Embryonic facial prominence (tissue), 1 donor: ENCODE measurements at regions not wholly inside any gene's neighbourhood (a gene's known extent, or its start where the extent isn't known, plus 50 kb on each side); places are given as distances from the start of the nearest gene placed in this dataset.

ENCODE experiments used
- DNase-seq: peaks from one replicate; pipeline ENCODE4 v3.0.0-alpha.2; 2016; ENCODE audit errors: extremely low spot score

DNA sequence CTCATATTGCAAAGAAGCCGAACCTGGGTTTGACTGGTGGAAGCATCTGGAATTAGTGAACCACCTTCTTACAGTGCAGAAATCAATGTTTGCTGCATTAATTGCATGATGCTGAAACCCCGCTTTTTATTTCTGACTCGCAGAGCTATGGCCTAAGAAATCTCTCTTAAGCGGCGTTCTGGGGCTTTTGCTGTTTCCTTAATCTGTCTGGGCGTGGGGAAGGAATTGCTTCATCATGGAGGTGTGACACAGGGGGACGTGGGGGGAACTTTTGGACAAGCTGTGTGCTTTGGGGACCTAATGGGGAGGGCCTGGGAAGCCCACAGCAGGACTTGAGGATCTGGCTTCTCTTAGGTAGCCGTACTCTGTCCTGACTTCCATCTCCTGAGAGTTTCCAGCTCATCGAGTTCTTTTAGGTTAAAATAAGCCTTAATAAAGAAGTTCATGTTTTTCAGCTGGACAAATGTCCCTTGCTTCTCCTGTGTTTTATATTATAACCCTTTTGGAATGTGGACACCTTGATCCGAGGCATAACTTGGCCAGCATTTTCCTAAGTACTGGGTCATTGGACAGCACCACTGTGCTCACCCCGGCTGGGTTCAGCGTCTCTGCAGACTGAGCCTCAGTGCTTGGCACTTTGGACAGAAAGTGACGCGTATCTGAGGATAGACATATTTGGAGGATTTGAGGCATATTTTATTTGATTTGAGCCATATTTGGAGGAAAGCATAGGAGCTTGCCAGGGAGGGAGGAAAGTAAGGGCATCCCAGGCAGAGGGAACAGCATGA, 192.1 kb upstream of the MYL2 start:
- no peak for DNase-seq

DNA sequence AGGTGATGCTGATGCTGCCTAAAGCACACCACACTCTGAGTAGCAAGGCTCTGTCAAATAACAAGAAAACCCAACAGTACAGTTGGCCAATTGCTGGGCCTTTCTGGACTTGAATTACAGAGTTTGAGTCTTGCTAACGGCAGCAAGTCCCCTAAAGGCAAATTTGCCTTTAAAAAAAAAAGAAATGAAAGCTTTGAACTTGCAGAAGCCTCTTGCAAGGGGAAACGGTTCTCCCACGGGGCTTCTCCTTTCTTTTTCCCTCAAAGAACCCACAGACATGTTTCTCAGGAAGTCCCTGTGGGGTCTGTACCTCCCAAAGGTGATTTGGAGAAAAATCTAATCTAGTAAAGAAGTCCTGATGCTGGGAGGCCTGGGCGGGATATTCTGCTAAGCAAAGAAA, 191.3 kb upstream of the MYL2 start:
- DNase-seq, result no peak

GRCh38 chr12:111110556-111110955, 190.2 kb upstream of the MYL2 start:
- DNase-seq, result no peak

- no peak for DNase-seq
Measured at GRCh38 chr12:111108726-111109125, 188.3 kb upstream of the MYL2 start.

DNA sequence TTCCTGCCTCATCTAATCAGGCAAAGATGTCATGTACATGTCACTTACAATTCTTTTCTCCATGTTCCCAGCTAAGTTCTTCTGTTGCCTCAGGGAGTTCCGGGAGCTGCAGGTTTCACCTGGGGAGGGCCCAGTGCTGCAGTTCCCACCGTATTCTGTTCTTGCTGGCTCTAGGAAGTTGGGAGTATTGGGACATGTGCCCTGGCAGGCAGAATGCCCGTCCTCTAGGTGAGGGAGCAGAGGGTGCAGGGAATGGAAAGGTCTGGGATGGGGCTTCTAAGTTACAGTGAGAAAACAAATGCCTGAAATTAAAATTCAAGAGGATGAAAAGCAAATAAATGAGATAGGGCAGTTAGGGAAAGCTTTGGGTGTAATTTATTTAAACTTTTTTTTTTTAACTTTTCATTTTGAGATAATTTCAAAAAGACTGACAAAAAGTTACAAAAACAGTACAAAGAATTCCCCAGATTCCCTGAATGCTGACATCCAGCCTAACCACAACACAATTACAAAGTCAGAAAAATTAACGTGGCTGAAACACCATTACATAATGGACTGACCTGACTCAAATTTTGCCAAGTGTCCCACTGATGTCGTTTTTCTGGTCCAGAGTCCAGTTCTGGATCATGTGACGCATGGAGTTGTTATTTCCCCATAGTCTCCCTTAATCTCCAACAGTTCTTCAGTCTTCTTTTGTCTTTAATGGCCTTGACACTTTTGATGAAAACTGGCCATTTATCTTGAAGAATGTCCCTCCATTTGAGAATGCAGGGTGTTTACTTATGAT, 187.2 kb upstream of the MYL2 start:
- no peak for DNase-seq

- DNase-seq, result no peak
Measured at GRCh38 chr12:111105294-111105693, 184.9 kb upstream of the MYL2 start.

DNA sequence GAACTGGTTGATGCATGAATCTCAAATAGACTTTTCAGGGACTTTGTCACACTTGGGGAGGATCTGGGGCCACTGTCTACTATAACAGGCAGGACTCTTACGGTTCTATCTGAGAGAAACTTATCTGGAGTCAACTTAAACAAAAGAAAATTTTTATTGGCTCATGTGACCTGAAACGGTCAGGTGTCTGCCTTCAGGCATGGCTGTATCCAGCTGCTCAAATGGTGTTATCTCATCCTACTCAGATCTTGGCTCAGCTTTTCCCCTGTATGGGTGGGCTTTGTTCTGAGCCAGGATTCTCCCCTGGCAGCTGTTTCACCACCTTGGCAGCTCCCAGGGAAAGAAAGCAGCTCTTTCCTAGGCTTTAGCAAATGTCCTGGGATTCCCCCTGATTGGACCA, 183.2 kb upstream of the MYL2 start:
- DNase-seq, result no peak

- DNase-seq, result no peak
Measured at GRCh38 chr12:111102102-111102739, 181.8 kb upstream of the MYL2 start.

- DNase-seq, result no peak
Measured at GRCh38 chr12:111101003-111101402, 180.6 kb upstream of the MYL2 start.

- no peak for DNase-seq
Measured at GRCh38 chr12:111100554-111100953, 180.2 kb upstream of the MYL2 start.

DNA sequence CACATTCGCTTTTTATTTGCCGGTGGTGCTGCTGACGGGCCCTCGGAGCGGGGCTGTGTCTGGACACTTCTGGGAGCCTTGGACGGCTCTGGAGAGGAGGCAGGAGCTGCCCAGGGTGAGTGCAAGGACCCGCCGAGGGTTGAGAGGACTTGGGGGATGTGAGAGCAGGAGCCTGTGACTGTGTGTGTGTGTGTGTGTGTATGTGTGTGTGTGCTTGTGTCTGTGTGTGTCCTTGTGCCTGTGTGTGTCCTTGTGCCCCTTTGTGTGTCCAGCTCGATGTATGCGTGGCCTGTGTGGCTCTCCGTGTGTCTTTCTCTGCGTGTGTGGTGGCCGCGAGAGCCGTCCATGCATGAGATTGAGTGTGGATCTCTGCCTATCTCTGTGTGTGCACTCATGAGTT, 179.6 kb upstream of the MYL2 start:
- no peak for DNase-seq

GRCh38 chr12:111099186-111099585, 178.8 kb upstream of the MYL2 start:
- DNase-seq, result no peak

DNA sequence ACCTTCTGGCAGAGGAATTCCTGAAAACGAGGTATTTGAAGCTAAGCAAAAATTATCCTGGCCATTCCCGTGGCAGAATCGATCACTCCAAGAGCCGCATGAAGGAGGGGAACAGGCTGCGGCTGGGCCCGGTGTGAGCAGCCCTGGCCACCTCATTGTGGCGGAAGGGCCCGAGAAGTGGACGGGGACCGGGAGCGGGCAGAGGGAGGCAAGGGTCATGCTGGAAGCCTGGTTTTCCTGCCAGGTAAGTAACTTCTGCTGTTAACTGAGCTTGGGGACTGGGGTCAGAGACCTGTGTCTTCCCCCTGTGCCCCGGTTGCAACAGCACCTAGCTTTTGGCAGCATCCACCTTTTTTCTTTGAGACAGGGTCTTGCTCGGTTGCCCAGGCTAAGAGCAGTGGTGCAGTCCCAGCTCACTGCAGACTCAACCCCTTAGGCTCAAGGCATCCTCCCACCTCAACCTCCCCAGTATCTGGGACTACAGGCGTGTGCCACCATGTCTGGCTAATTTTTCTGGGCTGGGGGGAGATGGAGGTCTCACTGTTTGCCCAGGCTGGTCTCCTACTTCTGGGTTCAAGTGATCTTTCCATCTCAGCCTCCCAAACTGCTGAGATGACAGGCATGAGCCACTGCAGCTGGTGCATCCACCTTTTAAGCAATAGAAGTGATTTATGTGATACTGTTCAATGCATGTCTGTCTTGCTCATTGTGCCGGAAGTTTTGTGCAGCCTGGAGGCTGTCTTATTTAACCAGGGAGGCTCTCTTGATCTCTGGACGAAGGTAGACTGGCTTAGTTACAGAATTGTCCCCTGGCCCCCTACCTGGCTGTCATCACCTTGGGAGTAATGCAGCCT, 174.0 kb upstream of the MYL2 start:
- no peak for DNase-seq

GRCh38 chr12:111093428-111094142, 173.2 kb upstream of the MYL2 start:
- no peak for DNase-seq

- DNase-seq, result no peak
Measured at GRCh38 chr12:111091051-111091450, 170.7 kb upstream of the MYL2 start.

DNA sequence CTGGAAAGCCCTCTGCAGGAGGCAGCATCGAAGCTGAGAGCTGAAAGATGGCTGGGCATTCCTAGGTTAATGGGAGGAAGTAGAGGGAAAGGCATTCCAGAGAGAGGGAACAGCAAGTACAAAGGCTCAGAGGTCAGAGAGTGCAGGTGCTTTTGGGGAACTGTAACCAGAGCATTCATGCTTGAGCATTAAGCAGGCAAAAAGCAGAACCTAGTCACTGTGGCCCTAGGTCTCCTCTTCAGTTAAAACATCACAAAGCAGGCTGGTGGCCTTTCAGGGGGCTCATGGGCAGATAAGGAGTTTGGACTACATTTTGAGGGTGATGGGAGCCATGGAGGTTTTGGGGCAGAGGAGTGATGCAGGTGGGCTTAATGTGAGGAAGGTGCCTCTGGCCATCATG, 169.2 kb upstream of the MYL2 start:
- DNase-seq, result no peak

DNA sequence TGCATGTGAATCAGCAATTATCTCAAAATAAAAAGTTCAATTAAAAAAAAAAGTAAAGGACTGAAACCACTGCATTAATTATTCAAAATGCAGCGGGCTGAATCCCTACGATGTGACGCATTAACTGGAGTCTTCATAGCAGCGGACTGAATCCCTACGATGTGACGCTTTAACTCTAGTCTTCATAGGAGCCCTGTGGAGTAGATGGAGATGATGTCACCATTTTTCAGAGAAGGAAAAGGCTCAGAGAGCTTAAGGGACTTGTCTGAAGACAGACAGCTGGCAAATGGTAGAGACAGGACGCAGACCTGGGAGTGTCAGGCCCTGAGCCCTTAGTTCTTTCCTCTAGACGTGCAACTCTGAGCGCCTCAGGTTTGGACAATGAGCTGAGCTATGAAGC, 168.0 kb upstream of the MYL2 start:
- DNase-seq, result no peak

DNA sequence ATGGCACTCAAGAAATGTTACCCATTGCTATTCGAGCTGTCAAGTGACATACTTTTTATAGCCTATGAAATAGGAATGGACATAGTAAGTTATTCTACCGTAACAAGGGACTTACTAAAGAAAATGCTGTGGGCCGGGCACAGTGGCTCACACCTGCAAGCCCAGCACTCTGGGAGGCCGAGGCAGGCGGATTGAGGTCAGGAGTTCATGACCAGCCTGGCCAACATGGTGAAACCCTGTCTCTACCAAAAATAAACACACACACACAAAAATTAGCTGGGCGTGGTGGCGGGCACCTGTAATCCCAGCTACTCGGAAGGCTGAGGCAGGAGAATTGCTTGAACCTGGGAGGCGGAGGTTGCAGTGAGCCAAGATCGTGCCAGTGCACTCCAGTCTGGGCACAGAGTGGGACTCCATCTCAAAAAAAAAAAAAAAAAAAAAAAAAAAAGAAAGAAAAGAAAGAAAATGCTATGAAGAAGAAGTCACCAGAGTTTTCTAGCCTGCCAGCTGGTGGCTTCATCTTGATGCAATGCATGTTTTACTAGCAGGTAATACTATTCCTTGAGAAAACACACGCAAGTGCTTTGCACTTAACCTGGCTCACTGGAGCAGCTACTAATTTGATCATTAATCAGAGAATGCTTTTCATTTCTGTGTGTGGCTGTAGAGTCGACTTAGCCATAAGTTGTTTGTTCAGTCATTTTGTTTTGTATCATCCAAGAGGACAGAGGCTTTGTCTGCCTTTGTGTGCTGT, 166.7 kb upstream of the MYL2 start:
- no peak for DNase-seq

- no peak for DNase-seq
Measured at GRCh38 chr12:111085096-111085495, 164.7 kb upstream of the MYL2 start.

DNA sequence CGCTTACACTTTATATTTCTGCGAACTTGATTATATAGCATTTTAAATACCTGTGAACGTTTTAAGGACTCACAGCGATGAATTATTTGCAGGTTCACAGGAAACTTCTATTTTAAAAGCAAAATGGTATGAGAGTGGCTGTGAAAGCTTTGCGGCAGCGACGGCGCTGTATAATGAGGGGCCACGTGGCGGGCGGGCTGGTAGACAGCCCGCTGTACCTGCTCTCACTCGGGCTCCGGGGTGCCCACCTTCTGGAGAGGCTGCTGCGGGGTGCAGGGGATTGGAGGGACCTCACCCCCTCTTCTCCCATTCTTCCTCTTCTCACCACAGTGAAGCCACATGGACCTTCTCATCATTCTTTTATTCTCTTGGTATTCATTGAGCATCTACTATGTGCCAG, 164.2 kb upstream of the MYL2 start:
- no peak for DNase-seq
